ENCODE measurements at regions not wholly inside any gene's neighbourhood (a gene's known extent, or its start where the extent isn't known, plus 50 kb on each side); places are given as distances from the start of the nearest gene placed in this dataset.

DNA sequence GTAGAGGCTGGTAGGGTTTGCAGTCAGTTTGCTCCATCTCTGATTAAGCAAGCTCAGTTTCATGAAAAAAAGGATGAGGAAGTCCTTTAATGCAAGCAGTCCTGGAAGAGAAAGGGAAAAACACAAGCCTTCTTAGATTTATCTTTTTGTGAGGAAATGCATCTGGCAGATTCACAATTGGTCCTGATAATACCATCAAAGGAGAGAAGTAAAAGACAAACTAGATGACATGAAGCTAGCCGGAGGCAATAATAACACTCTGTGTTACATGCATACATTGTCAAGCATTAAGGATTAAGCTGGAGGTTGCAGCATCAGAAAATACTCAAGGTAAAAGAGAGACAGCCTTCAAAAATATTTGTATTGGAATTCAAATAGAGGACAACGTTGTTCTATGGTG, 356.0 kb upstream of the TEX13C start, which contains the start of gene TENM1:
TENM1 (minus strand) TSS at position 101 of the 400 bp plus-strand sequence.
- POLR2A ChIA-PET, result no interaction called here
- CTCF ChIA-PET, result no interaction called here

DNA sequence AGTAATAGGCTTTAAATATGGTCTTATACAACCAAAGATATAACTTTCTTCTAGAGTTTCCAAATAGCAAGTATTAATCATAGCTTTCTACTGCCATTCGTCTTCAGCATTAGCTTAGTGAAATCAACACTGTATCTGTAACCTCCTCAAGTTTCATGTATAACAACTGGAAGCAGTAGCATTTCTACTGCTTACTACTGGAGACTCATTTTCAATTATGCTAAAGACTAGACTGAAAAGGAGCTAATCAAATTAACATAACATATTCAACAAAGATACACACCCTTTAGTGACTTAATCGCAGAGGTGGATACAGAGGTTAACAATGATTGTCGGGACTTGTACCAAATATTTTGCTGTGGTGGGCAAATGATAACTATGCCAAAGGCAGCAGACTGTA, 344.2 kb upstream of the TEX13C start:
- ChIA-PET CTCF (no interaction called here), POLR2A (no interaction called here)

- ChIA-PET POLR2A (no interaction called here), CTCF (no interaction called here)
Observed at GRCh38 chrX:124981420-124981819, 338.3 kb upstream of the TEX13C start.

DNA sequence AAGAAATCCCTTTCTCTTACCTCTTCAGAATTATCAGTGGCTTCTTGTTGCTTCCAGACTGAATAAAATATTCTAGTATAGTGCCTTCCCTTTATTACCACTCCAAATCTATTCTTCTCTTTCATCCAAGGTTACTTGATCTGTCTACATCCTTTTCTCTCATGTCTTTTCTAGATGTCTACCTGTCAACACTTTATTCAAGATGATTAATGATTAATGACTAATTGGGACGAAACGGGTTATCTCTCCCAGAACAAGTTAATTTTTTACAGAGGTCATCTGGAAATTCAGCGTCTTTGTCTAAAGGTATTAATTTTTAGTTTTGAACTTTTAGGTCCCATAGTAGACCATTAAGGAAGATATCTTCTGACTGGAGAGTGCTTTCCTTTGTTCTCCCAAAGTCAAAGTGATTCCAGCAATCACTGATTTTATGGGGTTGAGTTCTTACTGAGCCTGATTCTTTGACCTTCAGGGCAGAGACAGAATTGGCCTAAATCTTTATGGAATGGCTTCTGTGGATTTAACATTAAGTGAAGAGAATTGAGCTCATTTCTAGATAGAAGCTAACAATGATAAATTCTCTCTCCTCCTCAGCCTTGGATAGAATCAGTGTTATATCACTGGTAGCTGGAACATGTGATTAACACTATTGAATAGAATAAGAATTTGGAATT, 335.4 kb upstream of the TEX13C start:
- CTCF ChIA-PET, result no interaction called here
- POLR2A ChIA-PET, result no interaction called here

GRCh38 chrX:124986284-124986683, 333.4 kb upstream of the TEX13C start:
- CTCF ChIA-PET, result no interaction called here

GRCh38 chrX:124993735-124994134, 325.9 kb upstream of the TEX13C start:
- ChIA-PET POLR2A (no interaction called here), CTCF (no interaction called here)

More at GRCh38 chrX:124986284-124986683, 333.4 kb upstream of the TEX13C start:
- POLR2A ChIA-PET, result no interaction called here

- ChIA-PET CTCF (no interaction called here), POLR2A (no interaction called here)
Observed at GRCh38 chrX:124994404-124994803, 325.3 kb upstream of the TEX13C start.

GRCh38 chrX:125003746-125004446, 315.8 kb upstream of the TEX13C start:
- ChIA-PET CTCF (no interaction called here), POLR2A (no interaction called here)

DNA sequence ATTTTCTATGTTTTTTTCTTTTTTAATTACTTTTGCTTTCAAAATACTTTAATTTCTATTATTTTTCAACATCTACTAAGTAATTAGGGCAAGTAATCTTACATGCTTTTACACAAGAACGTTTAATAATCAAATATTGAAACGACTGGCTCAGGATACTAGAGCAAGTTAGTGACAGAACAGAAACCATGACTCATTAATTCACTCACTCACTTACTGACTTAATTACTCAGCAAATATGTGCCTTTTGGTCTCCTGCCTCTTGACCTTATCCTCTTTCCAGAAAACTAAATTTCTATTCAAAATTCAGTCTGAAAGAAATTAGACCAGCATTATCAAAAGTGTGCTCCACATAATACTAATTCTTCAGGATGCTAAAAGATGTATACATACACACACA, 314.9 kb upstream of the TEX13C start:
- POLR2A ChIA-PET, result no interaction called here
- CTCF ChIA-PET, result no interaction called here

DNA sequence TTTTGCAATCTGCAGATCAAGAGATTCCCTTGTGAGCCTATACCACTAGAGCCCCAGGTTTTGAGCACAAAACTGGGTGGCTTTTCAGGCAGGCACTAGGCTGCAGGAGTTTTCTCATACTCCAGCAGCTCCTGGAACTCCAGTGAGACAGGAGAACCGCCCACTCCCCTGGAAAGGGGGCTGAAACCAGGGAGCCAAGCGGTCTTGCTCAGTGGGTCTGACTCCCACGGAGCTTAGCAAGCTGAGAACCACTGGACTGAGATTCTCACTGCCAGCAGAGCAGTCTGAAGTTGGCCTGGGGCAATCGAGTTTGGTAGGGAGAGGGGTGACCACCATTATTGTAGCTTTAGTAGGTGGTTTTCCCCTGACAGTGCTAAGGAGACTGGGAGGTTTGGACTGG, 313.8 kb upstream of the TEX13C start:
- POLR2A ChIA-PET, result no interaction called here
- CTCF ChIA-PET, result no interaction called here

DNA sequence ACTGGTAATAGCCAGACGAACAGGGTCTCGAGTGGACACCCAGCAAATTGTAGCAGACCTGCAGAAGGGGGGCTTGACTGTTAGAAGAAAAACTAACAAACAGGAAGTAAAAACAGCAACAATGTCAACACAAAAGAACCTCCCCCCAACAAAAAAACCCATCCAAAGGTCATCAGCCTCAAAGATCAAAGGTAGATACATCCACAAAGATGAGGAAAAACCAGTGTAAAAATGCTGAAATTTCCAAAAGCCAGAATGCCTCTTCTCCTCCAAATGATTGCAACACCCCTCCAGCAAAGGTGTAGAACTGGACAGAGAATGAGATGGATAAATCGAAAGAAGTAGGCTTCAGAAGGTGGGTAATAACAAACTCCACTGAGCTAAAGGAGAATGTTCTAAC, 313.0 kb upstream of the TEX13C start:
- ChIA-PET CTCF (no interaction called here), POLR2A (no interaction called here)

DNA sequence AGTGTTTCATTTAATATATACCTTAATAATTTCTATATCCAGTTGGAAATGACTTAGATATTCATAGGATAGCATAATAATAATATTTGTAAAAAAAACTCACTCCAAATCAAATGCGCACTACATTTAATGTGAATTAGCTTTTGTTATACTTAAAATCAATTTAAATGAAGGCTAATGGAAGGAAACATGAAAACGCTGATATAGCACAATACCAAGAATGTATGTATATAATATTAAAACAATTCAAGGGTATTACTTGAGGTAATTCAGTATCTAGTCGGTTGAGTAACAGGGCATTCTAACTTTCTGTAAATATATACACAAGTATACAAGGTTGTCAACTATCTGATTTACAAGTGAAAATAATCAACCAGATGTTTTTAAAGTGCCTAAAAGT, 307.1 kb upstream of the TEX13C start:
- ChIA-PET POLR2A (no interaction called here), CTCF (no interaction called here)

DNA sequence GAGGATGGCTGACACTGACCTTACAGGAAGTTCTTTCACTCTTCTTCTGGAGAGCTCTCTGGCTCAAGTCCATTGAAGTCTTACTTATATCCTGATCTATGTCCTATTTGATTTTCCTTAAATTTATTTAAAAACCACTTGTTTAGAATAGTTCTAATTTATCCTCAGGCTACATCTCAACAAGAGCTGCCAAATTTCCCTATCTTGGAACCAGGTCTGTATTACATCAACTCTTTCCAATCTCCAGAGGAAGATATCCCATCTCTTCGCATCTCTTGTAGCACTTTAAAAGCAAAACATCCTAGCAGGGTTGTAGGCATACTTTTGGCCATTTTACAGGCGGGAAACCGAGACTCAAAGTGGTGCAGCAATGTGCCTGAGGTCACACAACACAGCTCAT, 290.5 kb upstream of the TEX13C start:
- ChIA-PET CTCF (no interaction called here), POLR2A (no interaction called here)

Measured in activated CD8-positive, alpha-beta memory T cell treated with anti-CD3 and anti-CD28 coated beads for 36 hours (primary cell).